SK-N-SH treated with all-trans-retinoic acid at 6 μM for 48 hours (cell line): ENCODE measurements at regions not wholly inside any gene's neighbourhood (a gene's known extent, or its start where the extent isn't known, plus 50 kb on each side); places are given as distances from the start of the nearest gene placed in this dataset.

Experiments used
- ATAC-seq: fragments of 200-7000 bp; cut with Tn5 transposase; 3 replicates; pipeline ENCODE4 v1.9.1; 2020; ENCODE audit warnings: mild to moderate bottlenecking, moderate library complexity
- ARNTL ChIP-seq: fragments of 450-650 bp; formaldehyde crosslinking; IDR thresholded peaks from 2 replicates; pipeline ENCODE4 v1.5.0; 2020; ENCODE audit warnings: low read depth, mild to moderate bottlenecking, moderate library complexity, borderline replicate concordance
- BACH2 ChIP-seq: fragments of 250-450 bp; sonication (Bioruptor Pico); IDR thresholded peaks from 2 replicates; pipeline ENCODE4 v1.9.0; 2021; ENCODE audit warnings: mild to moderate bottlenecking, borderline replicate concordance
- CSDC2 ChIP-seq: fragments of 250-450 bp; sonication (Bioruptor Pico); IDR thresholded peaks from 2 replicates; pipeline ENCODE4 v1.5.0; 2020; ENCODE audit warnings: mild to moderate bottlenecking, moderate library complexity
- GLIS3 ChIP-seq: fragments of 250-450 bp; sonication (Bioruptor Pico); IDR thresholded peaks from 2 replicates; pipeline ENCODE4 v1.5.0; 2020; ENCODE audit warnings: mild to moderate bottlenecking, moderate library complexity
- ISL1 ChIP-seq: fragments of 250-450 bp; sonication (Bioruptor Pico); IDR thresholded peaks from 2 replicates; pipeline ENCODE4 v2.1.2; 2022; ENCODE audit warnings: mild to moderate bottlenecking, moderate library complexity
- OSR1 ChIP-seq: fragments of 250-450 bp; sonication (Bioruptor Pico); IDR thresholded peaks from 2 replicates; pipeline ENCODE4 v1.8.0; 2022; ENCODE audit warnings: moderate library complexity, mild to moderate bottlenecking, inconsistent platforms
- PPARA ChIP-seq: fragments of 250-450 bp; sonication (Bioruptor Pico); IDR thresholded peaks from 2 replicates; pipeline ENCODE4 v1.5.0; 2020; ENCODE audit warnings: mild to moderate bottlenecking, borderline replicate concordance
- RARB ChIP-seq: fragments of 250-450 bp; sonication (Bioruptor Pico); IDR thresholded peaks from 2 replicates; pipeline ENCODE4 v1.8.0; 2021; ENCODE audit warnings: mild to moderate bottlenecking, moderate library complexity
- SNAI2 ChIP-seq: fragments of 250-450 bp; sonication (Bioruptor Pico); IDR thresholded peaks from 2 replicates; pipeline ENCODE4 v1.5.0; 2020; ENCODE audit warnings: mild to moderate bottlenecking, moderate library complexity
- TCF4 ChIP-seq: fragments of 250-450 bp; sonication (Bioruptor Pico); IDR thresholded peaks from 2 replicates; pipeline ENCODE4 v1.8.0; 2021; ENCODE audit warnings: mild to moderate bottlenecking, moderate library complexity, borderline replicate concordance
- TOX ChIP-seq: fragments of 250-450 bp; sonication (Bioruptor Pico); IDR thresholded peaks from 2 replicates; pipeline ENCODE4 v1.8.0; 2021; ENCODE audit warnings: mild to moderate bottlenecking, moderate library complexity, borderline replicate concordance
- ZC3H10 ChIP-seq: fragments of 250-450 bp; sonication (Bioruptor Pico); IDR thresholded peaks from 2 replicates; pipeline ENCODE4 v1.5.1; 2021; ENCODE audit warnings: mild to moderate bottlenecking, moderate library complexity
- ZFP3 ChIP-seq: fragments of 250-450 bp; sonication (Bioruptor Pico); IDR thresholded peaks from 2 replicates; pipeline ENCODE4 v1.5.0; 2020; ENCODE audit warnings: mild to moderate bottlenecking, moderate library complexity
- ZFP30 ChIP-seq: fragments of 450-650 bp; formaldehyde crosslinking; IDR thresholded peaks from 2 replicates; pipeline ENCODE4 v1.5.0; 2022; ENCODE audit warnings: mild to moderate bottlenecking, moderate library complexity
- ZNF565 ChIP-seq: fragments of 450-650 bp; formaldehyde crosslinking; conservative IDR thresholded peaks from 2 replicates; pipeline ENCODE4 v1.5.0; 2020; ENCODE audit warnings: low read depth, mild to moderate bottlenecking, moderate library complexity
- ZNF70 ChIP-seq: fragments of 450-650 bp; formaldehyde crosslinking; IDR thresholded peaks from 2 replicates; pipeline ENCODE4 v1.5.0; 2020; ENCODE audit warnings: mild to moderate bottlenecking, moderate library complexity
- ZNF8 ChIP-seq: fragments of 450-650 bp; formaldehyde crosslinking; IDR thresholded peaks from 2 replicates; pipeline ENCODE4 v1.5.0; 2020; ENCODE audit warnings: mild to moderate bottlenecking, moderate library complexity
- TF ChIP-seq, protein P1 (sequence below): fragments of 250-450 bp; sonication (Bioruptor Pico); IDR thresholded peaks from 2 replicates; pipeline ENCODE4 v1.5.1; 2020; ENCODE audit warnings: low read depth, mild to moderate bottlenecking, moderate library complexity
- TF ChIP-seq, protein P2 (sequence below): fragments of 250-450 bp; sonication (Bioruptor Pico); IDR thresholded peaks from 2 replicates; pipeline ENCODE4 v1.5.1; 2021; ENCODE audit warnings: mild to moderate bottlenecking, moderate library complexity
- TF ChIP-seq, protein P3 (sequence below): fragments of 250-450 bp; sonication (Bioruptor Pico); IDR thresholded peaks from 2 replicates; pipeline ENCODE4 v1.8.0; 2021; ENCODE audit warnings: low read depth, mild to moderate bottlenecking, moderate library complexity, borderline replicate concordance
- TF ChIP-seq, protein P4 (sequence below): fragments of 250-450 bp; sonication (Bioruptor Pico); IDR thresholded peaks from 2 replicates; pipeline ENCODE4 v1.5.0; 2020; ENCODE audit warnings: mild to moderate bottlenecking, moderate library complexity

DNA sequence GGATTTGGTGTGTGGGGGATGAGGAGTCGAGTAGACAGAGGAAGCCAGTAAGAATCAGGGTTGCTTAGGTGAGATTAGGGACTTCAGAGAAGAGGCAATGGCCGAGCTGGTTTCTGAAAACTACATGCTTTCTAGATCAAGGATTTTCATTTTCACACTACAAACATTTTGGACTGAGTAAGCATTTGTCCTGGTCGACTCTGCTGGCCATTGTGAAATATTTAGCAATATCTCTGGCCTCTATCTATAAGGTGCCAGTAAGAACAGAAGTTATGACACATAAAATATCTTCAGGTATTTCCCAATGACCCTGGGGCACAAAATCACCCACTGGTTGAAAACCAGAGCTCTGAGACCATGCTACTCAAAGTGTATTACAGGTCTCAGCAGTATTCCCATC, 1275.1 kb upstream of the CDH8 start:
- no peak for ATAC-seq
- TF ChIP-seq, protein P1, sequence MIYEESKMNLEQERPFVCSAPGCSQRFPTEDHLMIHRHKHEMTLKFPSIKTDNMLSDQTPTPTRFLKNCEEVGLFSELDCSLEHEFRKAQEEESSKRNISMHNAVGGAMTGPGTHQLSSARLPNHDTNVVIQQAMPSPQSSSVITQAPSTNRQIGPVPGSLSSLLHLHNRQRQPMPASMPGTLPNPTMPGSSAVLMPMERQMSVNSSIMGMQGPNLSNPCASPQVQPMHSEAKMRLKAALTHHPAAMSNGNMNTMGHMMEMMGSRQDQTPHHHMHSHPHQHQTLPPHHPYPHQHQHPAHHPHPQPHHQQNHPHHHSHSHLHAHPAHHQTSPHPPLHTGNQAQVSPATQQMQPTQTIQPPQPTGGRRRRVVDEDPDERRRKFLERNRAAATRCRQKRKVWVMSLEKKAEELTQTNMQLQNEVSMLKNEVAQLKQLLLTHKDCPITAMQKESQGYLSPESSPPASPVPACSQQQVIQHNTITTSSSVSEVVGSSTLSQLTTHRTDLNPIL (CRISPR knock-in tag), result no peak
- TF ChIP-seq SNAI2 (CRISPR knock-in tag), result no peak
- no peak for TF ChIP-seq BACH2
- TF ChIP-seq TOX, result no peak
- TF ChIP-seq, protein P2, sequence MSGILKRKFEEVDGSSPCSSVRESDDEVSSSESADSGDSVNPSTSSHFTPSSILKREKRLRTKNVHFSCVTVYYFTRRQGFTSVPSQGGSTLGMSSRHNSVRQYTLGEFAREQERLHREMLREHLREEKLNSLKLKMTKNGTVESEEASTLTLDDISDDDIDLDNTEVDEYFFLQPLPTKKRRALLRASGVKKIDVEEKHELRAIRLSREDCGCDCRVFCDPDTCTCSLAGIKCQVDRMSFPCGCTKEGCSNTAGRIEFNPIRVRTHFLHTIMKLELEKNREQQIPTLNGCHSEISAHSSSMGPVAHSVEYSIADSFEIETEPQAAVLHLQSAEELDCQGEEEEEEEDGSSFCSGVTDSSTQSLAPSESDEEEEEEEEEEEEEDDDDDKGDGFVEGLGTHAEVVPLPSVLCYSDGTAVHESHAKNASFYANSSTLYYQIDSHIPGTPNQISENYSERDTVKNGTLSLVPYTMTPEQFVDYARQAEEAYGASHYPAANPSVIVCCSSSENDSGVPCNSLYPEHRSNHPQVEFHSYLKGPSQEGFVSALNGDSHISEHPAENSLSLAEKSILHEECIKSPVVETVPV (CRISPR knock-in tag), result no peak
- no peak for TF ChIP-seq ZFP30
- TF ChIP-seq, protein P3, sequence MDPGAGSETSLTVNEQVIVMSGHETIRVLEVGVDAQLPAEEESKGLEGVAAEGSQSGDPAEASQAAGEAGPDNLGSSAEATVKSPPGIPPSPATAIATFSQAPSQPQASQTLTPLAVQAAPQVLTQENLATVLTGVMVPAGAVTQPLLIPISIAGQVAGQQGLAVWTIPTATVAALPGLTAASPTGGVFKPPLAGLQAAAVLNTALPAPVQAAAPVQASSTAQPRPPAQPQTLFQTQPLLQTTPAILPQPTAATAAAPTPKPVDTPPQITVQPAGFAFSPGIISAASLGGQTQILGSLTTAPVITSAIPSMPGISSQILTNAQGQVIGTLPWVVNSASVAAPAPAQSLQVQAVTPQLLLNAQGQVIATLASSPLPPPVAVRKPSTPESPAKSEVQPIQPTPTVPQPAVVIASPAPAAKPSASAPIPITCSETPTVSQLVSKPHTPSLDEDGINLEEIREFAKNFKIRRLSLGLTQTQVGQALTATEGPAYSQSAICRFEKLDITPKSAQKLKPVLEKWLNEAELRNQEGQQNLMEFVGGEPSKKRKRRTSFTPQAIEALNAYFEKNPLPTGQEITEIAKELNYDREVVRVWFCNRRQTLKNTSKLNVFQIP (CRISPR knock-in tag), result no peak
- no peak for TF ChIP-seq TCF4
- no peak for TF ChIP-seq RARB
- no peak for TF ChIP-seq ZC3H10
- TF ChIP-seq GLIS3 (CRISPR knock-in tag), result no peak
- TF ChIP-seq OSR1 (CRISPR knock-in tag), result no peak

DNA sequence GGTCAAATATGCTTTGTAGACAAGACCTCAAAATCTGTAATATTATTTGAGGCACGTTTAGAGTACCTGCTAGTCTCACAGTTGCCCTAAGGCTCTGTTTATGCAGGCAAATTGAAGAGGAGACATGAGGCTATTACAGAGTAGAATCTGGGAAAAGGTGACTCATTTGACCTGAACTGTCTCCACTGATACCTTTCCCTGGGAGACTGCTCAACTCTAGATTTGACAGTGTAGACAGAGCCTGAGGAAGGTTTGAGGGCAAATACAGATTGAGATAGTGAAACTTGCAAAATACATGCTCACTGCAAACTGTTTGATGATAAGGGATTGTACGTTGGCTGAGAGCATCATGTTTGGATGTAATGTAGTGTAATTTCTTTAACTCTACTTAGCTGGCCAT, 1266.6 kb upstream of the CDH8 start:
- no peak for TF ChIP-seq ZFP30
- TF ChIP-seq CSDC2 (CRISPR knock-in tag), result no peak
- no peak for TF ChIP-seq ZNF70 (CRISPR knock-in tag)
- no peak for TF ChIP-seq ZFP3
- TF ChIP-seq, protein P4, sequence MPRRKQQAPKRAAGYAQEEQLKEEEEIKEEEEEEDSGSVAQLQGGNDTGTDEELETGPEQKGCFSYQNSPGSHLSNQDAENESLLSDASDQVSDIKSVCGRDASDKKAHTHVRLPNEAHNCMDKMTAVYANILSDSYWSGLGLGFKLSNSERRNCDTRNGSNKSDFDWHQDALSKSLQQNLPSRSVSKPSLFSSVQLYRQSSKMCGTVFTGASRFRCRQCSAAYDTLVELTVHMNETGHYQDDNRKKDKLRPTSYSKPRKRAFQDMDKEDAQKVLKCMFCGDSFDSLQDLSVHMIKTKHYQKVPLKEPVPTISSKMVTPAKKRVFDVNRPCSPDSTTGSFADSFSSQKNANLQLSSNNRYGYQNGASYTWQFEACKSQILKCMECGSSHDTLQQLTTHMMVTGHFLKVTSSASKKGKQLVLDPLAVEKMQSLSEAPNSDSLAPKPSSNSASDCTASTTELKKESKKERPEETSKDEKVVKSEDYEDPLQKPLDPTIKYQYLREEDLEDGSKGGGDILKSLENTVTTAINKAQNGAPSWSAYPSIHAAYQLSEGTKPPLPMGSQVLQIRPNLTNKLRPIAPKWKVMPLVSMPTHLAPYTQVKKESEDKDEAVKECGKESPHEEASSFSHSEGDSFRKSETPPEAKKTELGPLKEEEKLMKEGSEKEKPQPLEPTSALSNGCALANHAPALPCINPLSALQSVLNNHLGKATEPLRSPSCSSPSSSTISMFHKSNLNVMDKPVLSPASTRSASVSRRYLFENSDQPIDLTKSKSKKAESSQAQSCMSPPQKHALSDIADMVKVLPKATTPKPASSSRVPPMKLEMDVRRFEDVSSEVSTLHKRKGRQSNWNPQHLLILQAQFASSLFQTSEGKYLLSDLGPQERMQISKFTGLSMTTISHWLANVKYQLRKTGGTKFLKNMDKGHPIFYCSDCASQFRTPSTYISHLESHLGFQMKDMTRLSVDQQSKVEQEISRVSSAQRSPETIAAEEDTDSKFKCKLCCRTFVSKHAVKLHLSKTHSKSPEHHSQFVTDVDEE (CRISPR knock-in tag), result no peak
- no peak for TF ChIP-seq BACH2
- TF ChIP-seq ZNF8 (CRISPR knock-in tag), result no peak
- TF ChIP-seq, protein P1 (CRISPR knock-in tag), result no peak
- TF ChIP-seq TOX, result no peak
- no peak for TF ChIP-seq SNAI2 (CRISPR knock-in tag)
- TF ChIP-seq, protein P2 (CRISPR knock-in tag), result no peak
- TF ChIP-seq ZNF565 (CRISPR knock-in tag), result no peak
- no peak for TF ChIP-seq ARNTL (CRISPR knock-in tag)
- TF ChIP-seq, protein P3 (CRISPR knock-in tag), result no peak
- TF ChIP-seq PPARA (CRISPR knock-in tag), result no peak
- TF ChIP-seq OSR1 (CRISPR knock-in tag), result no peak
- no peak for TF ChIP-seq GLIS3 (CRISPR knock-in tag)
- TF ChIP-seq ISL1, result no peak
- TF ChIP-seq ZC3H10, result no peak
- no peak for ATAC-seq
